Activated CD8-positive, alpha-beta memory T cell treated with anti-CD3 and anti-CD28 coated beads, Interleukin-2, amount 50 U/mL, for 24 hours (primary cell): ENCODE measurements at regions not wholly inside any gene's neighbourhood (a gene's known extent, or its start where the extent isn't known, plus 50 kb on each side); places are given as distances from the start of the nearest gene placed in this dataset.

Source experiments
- DNase-seq: peaks from one replicate; pipeline ENCODE4 v3.0.0-alpha.2; 2020; ENCODE audit errors: extremely low read depth

DNA sequence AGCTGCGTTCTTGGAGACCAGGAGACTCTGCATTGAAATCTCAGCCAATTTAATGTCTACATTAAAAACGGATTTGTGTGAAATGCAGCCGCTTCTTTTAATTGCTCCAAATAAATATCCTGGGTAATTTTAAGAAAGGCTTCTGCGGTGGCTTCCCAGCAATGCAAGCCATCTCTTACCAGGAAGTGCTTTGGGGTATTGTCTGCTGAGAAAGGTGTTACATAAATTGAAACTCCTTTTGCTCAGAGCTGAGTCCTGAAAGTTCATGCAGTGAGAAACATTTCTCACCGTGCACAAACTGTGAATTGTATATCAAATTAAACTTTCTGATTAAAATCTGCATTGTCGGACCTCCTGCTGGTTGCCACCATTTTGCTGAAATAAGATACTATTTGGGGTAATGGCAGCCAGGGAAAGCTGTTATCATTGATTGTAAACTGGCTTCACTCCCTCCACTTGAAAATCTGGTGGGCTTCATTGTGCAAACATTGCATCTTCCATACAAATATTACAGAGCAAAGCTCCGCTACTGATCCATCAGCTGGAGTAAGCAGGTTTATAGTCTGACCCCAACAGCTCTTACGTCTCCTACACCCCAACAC lies 59.5 kb downstream of the ZIC5 start:
- no peak for DNase-seq

DNA sequence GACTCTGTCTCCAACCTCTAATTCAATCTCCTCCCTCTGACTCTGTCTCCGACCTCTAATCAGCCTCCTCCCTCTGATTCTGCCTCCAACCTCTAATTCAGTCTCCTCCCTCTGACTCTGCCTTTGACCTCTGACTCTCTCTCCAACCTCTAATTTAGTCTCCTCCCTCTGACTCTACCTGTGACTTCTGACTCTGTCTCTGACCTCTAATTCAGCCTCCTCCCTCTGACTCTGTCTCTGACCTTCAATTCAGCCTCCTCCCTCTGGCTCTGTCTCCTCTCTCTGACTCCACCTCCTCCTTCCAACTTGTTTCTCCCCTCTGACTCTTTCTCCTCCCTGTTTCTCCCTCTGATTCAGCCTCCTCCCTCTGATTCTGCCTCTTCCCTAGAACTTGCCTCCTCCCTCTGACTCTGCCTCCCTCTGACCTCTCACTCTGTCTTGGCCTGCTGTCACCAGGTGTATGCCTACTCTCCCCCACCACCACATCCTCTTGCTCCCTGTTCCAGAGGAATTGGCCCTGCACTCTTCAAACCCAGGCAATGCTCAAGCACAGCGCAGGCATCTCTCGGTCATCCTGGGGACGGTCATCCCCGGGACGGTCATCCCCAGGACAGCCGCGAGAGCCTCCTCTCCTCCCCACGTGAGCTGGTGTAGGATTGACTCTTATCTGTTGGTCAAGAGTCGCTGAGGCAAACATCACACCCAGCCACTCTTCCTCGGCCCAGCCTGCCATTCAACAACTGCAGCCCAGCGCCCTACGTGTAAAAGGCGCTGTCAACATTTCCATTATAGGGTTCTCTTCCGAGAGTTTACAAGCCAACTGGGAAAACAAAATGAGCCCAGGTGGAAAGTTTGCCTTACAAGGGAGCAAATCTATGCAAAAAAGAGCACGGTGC lies 60.2 kb downstream of the ZIC5 start:
- no peak for DNase-seq

DNA sequence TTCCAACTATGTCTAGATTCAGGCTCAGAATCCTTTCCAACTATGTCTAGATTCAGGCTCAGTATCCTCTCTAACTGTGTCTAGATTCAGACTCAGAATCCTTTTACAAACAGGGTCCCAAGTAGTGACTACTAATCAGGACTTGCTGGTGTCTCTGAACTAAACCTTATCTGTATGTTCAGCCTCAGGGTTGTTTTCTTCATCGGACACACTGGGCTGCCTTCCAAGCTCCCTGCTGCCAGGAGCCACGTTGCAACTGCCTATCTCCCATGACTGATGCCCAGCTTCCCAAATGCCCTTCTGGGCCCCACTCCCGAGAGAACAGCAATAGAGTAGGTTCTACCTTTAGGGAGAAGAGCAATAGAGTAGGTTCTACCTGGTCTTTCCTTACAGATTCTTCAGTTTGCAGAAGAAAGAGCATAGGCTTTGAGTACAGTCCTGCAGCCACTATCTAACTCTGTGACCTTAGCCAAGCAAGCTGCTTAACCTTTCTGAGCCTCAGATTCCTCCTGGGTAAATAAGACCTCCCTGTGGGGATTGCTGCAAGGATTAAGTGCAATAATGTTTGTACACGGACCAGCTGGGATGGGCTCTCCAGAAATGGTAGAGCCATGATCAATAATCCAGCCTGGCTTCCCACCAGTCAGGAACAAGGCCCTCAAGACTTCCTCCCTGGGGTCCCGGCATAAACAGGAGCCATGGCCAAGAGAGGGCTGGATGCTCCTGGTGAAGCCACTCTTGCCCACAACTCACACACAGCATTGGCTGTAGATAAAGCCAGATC lies 61.5 kb downstream of the ZIC5 start:
- DNase-seq = no peak

DNA sequence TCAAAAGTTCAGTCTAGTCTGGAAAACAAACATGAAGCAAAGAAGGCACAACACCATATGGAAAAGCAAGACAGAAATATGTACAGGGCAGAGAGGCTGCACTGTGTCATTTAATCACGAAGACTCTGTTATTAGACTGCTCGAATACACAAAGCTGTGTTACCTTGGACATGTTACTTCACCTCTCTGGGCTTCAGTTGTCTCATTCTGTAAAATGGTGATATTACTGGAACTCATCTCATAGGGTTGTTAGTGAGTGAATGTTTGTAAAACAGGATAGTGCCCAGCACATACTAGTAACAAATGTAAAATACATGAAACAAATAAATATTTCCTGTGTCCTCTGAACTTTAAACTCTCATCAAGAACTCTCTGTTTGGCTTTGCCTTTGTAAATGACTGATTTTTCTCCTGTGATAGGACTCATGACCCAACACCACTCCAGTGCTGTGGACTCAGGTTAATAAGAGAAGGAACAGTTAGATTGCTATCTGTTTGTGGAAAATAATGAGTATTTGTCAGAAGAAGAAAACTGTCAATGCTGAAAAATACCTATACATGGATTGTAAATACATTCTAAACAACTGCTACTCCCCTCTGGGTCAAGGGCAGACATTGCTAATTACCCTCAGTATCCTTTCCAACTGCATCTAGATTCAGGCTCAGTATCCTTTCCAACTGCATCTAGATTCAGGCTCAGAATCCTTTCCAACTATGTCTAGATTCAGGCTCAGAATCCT lies 62.3 kb downstream of the ZIC5 start:
- no peak for DNase-seq

DNA sequence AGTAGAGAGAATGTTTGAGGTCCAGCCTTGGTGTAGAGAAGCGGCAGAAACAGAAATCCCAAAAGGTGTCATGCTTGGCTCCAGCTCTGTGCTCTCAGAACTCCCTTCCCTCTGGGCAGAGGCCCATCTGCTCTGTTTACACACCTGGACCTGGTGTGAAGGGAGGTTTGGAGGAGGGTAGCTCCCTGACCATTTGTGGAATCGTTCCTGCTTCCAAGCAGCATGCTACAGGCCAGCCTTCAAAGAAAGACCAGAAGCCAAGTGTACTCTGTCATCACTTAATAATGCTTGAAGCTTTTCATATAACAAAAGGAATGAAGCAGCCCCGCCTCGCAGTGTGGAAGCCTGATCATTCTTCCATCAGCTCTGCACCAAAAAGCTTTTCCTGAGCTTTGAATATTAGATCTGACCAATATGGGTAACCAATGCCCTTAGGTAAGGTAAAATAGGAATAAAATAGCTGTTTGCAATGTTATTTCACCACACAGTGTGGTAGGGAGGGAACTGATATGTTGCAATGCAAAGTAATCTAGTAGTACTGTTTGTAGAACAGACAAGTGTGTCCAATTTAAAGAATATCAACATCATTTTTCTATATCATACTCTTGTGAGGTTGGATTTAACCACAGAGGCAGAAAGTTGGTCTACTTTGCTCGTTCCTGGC lies 63.3 kb downstream of the ZIC5 start:
- DNase-seq = no peak

DNA sequence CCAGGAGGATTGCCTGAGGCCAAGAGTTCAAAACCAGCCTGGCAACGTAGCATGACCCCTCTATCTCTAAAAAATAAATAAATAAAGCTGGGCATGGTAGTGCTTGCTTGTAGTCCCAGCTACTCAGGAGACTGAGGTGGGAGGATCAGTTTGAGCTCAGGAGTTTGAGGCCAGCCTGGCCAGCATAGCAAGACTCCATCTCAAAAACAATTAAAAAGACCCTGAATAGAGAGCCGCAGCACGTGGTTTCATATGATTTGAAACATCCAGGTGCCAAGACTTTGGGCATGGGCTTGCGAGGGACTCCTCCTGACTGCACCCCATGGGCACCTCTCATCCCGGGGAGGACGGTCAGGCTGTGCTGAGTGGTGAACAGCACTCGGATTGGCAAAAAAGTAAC lies 63.9 kb downstream of the ZIC5 start:
- no peak for DNase-seq

DNA sequence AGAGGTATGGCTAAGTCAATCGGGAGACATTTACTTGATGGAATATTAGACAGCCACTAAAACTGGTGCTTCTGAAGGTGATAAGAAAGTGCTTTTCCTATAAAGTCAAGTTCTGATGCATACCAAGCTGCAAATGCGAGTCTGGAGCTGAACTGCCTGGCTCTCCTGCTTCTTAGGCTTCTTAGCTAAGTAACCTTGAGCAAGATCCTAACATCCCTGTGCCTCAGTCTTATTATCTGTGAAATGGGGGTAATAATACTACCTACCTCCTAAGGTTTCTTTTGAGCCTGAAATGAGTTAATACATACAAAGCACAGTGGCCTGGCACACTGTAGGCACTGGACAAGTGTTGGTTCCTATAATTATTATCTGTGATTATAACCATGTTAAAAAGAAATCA lies 64.5 kb downstream of the ZIC5 start:
- no peak for DNase-seq

DNA sequence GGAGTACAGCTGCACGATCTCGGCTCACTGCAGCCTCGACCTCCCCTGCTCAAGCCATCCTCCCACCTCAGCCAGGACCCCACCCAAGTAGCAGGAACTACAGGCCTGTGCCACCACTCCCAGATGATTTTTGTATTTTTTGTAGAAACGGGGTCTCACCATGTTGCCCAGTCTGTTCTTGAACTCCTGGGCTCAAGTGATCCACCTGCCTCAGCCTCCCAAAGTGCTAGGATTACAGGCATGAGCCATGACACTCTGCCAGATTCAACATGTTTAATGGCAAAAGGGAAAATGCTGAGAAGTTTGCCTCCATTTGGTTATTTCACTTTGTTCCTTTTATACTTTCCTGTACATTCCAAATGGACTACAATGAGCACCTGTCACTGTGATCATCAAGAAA lies 65.8 kb downstream of the ZIC5 start:
- no peak for DNase-seq

DNA sequence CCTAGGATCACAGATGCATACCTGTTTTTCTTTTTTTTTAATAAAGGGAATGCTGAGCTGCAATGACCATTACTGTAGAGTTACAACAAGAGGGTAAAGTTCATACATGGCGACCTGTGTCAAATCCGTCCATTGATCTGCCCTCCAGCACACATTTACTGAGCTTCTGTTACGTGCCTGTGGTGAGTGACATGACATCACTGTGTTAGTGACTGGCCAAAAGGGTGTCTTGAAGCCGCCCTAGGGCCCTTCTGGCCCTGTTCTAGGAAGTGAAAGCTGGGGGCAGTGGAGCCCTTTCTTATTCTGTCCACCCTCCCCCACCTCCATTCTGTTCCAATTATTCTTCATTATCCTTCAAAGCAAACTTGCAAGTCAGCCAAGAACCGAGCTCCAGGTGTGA lies 66.3 kb downstream of the ZIC5 start:
- DNase-seq = no peak

DNA sequence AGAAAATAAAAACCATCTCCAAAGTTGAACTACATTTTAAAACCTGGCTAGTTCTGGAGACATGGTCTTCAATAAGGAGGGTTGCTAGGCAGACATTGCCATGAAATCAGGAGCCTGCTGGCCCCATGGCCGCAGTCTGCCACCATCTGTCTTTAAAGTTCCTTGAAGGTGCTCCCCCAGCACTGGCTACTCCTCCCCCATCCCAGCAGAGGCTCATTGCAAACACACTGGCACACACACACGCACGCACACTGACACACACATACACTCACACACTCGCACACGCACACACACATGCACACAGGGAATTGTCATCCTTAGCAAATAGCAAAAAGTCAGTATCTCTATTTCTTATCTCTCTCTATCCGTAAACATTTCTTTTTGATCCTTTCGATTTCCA lies 68.4 kb downstream of the ZIC5 start:
- DNase-seq = no peak

DNA sequence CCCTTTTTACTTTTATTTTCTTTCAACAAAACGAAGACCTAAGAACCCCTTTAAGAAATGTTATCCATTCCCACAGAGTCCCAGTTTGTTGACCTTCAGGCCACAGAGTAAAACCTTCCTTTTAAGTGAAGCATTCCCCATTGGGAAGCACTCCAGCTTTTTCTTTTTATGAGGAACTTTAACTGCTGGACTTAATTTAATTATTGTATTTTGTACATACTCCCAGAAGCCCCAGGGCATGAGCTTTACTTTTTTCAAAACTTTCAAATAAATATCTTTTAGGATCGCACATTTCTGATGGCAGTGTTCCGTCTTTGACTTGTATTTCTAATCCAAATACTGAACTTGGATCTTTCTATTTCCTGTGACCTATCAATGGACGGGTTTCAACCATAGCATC lies 68.9 kb downstream of the ZIC5 start:
- no peak for DNase-seq

DNA sequence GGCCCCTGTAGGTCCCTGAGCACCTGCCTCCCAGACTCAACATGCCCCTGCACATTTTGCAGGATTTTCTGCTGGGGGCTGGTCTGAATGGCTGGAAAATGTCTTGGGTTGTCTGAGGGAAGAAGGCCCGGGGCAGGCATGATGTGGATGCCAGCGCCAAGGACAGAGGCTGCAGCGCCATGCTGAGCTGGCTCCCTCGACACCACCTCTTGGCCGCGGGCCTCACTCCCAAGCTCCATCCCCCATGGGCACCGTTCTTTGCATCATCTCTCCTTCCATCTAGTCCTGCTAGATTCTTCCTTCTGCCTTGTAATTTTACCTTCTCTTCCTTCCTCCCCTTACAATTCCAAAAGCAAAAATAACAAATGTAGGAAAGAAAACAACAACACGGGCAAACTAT lies 70.6 kb downstream of the ZIC5 start:
- no peak for DNase-seq

DNA sequence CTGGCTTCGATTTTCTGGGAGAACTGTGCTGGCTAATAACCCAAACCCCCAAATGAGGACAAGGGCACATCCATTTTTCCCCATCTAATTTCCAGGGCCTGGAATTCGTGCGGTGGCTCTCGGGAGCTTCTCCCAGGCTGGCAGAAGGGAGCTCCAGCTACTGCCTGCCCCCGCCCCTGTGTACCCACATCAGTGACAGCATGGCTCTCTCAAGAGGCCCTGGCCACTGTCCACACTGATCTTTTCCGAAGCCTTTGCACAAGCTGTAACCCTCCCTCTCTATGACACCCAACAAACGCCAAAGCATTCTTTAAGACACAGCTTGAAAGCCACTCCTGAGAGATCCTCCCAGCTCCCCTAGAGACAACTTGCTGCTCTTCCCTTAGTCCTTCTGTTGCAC lies 73.1 kb downstream of the ZIC5 start:
- no peak for DNase-seq

DNA sequence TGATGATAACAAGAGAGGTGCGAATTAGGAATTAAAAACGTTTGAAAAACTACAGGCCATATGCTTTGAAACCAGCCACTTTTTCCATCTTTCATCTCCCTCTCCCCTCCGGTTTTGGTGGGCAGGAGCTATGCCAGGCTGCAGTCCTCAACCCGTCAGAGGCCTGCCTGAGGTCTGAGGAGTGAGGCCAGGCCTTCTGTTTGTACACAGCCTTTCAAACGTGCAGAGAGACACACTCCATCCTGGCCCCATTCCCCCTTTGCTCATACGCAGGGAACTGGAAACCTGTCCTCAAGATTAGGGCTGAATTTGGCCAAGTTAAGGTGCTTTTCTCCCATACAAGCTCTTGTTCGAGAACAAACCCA lies 74.5 kb downstream of the ZIC5 start:
- DNase-seq = no peak

DNA sequence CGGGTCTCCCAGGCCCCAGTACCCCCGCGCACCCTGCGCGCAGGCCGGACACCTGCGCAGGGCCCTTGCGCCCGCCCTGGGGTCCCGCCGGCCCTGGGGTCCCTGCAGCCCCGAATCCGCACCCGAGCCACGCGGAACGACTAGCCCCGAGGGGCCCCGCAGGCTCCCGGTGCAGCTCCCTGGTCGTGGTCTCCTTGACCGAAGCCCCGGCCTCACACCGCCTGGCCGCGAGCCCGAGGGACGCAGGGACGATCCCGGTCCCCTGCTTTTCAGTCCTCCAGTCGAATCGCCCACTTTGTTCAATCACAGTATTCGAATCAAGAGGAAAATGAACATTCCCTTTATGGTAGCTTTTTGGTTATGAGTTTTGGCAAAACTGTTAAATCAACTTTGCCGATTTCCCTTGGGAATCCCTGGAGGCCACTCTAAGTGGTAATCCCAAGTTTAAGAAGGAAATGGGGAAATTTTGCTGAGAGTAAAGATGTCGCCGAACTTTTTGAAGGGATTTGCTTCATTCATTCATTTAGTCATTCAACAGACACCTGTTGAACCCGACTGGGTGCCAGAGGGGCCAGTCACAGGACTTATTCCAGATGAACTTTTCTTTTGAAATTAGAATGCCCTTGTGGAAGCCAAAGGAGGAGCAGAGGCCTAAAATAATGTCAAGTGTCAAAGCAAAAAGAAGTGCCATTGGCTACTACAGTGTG lies 75.0 kb downstream of the ZIC5 start:
- no peak for DNase-seq

DNA sequence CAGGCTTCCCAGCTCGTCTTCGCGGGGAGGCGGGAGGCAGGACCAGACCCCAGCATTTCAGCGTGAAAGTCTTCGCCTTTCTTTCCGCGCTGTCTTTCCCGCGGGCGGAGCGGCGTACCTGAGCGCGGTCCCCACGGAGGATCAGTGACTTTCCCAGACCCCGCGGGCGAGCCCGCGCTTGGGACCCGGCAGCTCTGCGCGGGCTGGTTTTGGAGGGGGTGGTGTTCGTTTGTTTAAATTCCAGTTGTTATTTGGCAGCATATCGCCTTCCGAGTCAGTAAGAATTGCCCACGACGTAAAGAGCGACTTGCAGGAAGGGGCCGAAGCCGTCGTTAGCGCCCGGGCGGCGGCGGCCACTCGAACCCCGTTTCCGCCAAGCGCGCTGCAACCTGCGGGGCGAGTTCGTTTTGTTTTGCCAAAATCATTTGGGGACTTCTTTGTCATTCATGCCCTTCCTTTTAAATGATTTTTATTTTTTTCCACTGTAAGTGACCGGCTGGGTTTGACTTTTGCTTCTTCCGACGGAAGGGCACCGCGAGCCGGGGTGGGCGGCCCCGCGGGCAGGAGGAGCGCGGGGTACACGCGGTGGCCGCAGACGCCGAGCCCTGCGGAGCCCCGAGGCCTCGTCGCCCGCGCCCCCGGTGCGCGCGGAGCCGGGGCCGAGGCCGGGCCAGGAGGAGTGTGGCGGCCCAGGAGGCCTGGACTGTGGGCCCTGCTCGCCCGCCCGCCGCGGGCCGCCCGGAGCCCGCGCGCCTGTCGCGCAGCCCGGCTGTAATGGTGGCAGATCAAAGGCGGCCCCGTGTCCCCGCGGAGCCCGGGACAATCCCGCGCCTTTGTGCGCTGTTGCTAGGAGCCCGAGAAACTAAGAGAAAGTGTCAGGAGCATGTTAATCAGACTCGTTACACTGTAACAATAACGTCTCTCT lies 75.9 kb downstream of the ZIC5 start:
- no peak for DNase-seq

DNA sequence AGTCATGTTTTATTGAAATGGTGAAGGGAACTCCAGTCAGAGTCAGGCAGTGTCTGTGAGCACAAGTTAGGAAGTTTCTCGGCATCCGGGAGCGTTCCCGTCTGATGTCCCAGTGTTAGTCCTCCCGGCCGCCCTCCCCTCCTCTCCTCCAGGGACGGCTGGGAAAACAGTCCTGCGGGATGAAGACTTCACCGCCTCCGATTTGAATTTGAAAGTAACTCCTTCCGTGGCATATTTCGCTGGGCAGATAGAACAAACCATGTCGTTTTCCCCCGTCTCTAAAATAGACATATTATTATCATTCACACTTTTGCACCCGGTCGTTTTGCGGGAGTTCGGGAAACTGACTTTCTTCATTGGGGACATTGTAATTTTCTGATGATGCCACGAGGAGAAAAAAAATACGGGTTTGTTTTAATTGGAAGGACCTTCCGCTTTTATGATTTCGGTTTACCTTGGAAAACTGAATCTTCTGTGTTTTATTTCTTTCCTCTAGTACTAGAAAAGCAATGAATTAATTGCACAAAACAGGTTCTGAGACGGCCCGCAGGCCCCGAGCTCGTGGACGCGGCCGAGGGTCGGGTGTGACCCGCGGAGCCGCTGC lies 76.6 kb downstream of the ZIC5 start:
- DNase-seq = no peak

DNA sequence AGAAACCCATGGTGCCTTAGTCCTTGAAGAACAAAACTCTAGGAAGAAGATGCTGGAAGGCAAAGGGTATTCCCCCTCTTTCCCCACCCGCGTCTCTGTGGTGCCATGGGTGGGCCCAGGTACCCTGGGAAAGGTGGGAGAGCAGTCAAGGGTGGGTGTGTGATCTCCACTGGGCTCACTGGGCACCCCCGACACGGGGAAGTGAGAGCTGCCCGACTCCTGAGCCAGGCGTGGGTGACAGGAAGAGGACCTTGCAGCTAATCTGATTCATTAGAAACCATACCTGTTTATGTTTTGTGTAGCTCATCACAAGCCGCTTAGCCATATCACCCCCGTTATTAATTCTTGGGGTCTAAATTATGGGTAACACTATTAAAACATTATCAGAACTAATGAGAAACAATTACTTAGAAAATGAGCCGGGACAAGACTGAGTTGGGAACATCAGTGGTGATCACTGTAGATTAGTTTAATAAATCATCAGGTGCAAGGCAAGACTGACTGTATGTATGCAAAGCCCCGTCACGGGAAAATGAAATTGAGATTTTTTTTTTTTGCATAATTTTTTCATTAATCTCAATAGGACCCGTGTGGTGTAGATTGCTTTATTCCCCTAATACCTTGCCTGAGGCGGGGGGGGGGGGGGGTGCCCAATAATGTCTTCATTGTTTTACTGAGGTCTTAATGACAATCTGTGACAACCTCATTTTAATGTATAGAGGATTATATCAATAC lies 77.3 kb downstream of the ZIC5 start:
- DNase-seq = no peak

DNA sequence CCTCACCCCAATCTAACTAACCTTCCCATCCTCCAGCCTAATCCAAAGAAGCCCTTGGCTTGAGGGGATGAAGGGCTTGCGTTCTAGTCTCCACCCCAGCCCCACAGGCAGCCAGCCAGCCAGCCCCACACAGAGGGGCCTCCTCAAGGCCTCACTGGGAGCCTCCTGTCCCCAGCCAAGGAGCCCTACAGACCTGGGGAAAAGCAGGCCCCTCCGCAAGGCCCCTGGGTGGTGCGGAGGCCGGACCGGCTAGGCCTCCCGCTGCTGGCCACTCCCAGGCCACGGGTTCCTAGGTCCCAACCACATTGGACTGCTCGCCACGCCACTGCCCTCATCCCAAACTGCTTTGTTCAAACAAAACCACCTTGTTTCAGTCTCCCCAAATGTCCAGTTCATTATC lies 78.0 kb downstream of the ZIC5 start:
- no peak for DNase-seq
